Embryonic facial prominence (tissue), 1 donor: ENCODE measurements at regions not wholly inside any gene's neighbourhood (a gene's known extent, or its start where the extent isn't known, plus 50 kb on each side); places are given as distances from the start of the nearest gene placed in this dataset.
"Not testable (repeated sequence)": the region's sequence is repeated elsewhere in the genome, so short reads cannot be mapped to it uniquely, and the experiment has no call there.

ENCODE experiments used
- DNase-seq: peaks from one replicate; pipeline ENCODE4 v3.0.0-alpha.2; 2016; ENCODE audit errors: extremely low spot score

DNA sequence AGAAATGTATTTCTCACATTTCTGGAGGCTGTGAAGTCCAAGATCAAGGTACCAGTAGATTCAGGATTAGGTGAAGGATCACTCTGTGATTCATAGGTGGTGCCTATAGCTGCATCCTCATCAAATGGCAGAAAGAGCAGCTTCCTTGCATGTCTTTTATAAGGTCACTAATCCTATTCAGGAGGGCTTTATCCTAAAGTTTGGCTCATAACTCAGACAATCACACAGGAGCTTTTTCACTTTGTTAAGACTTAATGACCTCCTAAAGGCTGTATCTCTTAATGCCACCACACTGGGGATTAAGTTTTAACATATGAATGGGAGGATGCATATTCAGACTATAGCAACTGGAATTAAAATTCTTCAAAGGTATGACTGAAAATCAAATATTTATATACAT, 861.1 kb downstream of the DACH1 start:
- no peak for DNase-seq

DNA sequence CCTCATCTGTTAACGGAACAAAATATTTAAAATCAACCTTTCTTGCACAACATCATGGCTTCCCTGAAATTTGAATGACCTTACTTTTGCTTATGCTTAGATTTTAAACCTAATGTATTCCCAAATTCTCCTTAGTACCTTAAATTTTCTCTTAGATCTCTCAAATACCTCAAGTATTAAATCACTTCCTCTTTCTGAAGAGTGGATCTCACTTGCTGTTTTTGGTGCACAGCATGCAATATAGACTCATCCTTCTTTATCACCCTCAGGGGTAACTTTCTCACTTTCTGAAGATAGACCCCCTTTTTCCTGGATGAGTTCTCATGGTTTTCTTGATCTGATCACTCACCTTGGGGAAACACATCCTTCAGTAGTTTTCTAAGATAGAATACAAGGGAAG, 871.7 kb downstream of the DACH1 start:
- no peak for DNase-seq

DNA sequence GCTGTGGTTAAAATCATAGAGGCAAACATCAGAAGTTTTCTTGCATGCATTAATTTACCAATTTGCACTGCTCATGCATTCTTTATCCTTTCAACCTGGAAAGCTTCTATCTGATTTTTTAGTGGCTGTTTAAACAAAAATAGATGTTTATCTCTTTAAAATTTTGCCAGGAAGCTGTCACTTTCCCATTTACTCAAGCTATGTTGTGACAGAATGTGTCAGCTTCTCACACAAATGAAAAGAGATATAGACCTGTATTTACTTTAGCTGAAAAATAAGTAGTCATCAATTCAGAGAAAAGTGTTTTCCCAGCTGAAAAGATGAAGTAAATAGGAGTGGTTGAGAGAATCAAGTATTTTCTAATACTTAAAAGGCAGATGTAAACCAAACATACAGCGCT, 872.8 kb downstream of the DACH1 start:
- DNase-seq = no peak

DNA sequence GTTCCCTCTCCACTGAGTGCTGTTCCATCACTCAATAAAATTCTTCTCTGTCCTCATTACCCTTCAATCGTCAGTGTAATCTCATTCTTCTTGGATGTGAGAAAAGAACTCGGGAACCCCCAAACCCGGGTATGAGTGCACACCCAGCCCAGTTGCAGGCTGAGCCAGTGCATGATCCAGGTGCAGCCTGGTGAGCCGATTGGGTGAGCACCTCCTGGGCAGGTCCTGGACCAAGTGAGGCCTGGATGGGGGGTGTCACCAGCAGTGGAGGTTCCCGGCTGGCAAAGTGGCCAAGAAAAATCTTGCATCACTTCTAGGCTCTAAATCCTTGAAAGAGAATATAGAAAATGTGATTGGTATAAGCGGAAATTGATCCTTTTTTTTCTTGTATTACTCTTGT, 878.8 kb upstream of the KLHL1 start:
- DNase-seq = no peak

DNA sequence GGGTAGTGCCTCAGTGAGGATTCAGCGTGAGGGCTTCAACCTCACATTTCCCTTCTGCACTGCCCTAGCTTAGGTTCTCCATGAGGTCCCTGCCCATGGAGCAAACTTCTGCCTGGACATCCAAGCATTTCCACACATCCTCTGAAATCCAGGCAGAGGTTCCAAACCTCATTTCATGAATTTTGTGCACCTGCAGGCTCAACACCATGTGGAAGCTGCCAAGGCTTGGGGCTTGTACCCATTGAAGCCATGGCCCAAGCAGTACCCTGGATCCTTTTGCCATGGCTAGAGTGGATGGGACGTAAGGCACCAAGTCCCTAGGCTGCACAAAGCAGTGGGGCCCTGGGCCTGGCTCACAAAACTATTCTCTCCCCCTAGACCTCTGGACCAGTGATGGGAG, 877.1 kb upstream of the KLHL1 start:
- no peak for DNase-seq

DNA sequence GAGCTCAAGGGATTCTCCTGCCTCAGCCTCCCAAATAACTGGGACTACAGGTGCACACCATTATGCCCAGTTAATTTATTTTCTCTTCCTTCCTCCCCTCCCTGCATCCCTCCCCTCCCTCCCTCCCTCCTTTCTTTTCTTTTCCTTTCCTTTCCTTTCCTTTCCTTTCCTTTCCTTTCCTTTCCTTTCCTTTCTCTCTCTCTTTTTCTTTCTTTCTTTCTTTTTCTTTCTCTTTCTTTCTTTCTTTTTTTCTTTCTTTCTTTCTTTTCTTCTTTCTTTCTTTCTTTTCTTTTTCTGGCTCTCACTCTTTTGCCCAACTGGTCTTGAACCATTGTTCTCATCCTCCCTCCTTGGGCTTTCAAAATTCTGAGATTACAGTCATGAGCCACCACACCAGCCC, 873.0 kb upstream of the KLHL1 start:
- not testable (repeated sequence) for DNase-seq

DNA sequence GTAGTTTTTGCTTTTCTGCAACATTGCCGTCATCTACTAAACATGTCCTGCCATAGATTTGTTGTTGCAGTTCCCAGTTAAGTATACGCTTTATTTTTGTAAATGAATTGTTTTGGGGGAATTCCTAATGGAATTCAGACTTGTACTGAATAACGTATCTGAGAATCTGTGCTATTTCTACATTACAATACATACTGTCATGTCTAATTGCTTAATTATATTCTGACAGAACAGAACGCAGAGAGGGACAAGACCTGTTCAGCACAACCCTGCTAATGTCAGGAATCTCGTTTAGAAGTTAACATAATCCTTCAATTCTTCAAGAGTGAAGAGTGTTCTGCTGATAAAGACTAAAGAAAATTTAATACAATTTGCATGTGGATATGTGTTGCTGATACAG, 861.1 kb upstream of the KLHL1 start:
- no peak for DNase-seq

DNA sequence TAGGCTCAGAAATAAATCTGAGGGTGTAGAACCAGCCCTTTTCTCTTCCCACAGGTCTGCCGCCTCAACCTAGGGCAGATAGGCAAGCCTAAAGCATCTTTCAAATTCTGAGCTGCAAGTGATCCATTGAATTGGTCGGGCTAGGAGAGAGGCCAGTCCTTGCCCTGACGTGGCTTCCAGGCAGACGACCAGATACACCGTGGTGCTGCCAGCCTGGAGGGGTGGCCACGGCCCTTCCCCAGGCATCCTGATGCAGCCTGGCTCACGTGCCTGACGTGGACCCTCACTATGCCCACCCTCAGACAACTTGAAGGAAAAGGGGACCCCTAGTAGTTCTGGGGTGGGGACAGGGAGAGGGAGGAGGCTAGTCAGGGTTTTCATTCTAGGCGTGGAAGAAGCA, 859.3 kb upstream of the KLHL1 start:
- no peak for DNase-seq

DNA sequence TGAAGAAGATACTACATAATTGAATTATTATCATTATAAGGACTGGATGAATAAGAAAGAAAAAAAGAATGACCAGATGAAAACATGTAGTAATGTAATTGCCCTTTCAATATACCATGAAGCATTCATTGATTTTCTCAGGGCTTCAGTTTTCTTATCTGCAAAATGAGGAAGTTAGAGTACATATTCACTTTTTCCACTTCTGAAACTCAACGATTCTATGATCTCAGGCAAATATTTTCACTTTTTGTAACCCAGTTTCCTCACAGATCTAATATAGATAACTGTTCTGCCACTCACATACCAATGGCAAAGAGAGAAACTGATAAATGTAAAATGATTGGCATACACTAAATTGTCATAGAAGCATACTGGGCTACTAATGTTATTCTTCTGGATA, 856.6 kb upstream of the KLHL1 start:
- no peak for DNase-seq

DNA sequence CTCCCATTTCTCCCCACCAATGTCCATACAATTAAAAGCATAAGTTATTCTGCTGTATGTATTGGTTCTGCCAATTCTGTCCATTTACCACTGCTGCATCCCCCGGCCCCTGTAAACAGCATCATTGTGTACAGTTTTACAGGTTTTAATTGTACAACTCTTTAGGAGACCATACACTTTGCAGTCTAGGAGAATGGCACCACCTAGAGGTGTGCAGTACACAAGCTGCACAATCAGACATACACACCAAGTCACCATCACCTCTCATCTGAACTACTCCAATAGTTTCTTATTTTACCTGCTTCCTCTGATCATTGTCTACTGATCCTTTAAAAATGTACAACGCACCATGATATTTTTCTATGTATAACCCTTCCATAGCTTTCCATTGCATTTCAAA, 855.9 kb upstream of the KLHL1 start:
- DNase-seq = no peak

DNA sequence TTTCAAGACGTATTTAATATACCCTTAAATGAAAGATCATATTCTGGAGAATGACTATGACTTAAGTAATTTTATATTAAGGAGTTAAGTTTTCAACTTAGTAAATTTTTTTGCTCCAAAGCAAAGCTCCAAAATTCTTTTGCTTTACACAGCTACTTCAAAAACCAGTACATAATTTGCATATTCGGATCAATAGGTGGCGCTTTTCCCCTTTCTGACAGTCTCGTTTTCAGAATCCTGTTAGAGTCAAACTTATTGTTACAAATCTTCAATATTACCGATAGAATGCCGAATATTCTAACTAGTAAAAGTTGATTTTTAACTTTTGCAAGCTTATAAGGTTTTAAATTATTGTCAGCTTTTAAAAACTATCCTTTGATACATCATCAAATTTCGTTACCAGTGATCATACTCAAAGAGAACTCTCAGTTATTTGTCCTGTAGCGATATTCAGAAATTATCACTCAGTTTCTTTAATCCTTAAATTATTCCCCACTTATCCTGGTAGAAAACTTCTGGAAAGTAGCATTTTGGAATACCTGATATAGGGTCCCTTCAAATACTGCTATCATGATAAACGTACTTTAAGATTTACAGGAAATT, 852.7 kb upstream of the KLHL1 start:
- no peak for DNase-seq

DNA sequence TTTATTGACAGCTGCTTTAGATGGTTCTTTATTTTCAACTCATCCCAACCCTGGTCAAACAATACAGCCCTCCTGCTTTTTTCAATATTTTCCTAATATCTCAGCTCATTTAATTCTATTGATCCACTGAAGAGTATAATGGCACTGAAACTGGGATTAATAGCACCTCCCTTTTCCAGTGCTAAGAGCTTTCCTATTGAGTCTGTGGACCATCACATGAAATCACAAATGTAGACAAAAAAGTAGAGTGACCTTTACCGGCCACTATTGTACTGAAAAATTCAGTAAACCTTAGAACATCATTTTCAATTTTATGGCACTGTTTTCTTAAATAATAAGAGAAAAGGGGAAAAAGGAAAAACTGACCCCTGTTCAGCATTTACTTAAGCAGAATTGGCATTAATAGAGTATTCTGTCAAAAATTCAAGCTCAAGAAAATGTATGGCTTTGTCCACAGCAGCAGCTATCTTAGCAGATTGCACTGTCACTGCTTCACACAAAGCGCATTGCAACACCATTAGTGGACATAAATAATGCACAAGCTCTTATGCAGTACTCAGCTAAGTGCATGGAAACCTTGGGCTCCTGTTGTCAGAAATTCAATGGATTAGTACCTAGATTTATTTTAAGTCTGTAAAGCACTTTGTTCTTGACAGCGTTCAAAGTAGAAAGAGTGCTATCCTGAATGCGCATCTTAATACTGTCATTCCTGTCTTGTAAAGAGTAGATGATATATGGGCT, 851.0 kb upstream of the KLHL1 start:
- no peak for DNase-seq

DNA sequence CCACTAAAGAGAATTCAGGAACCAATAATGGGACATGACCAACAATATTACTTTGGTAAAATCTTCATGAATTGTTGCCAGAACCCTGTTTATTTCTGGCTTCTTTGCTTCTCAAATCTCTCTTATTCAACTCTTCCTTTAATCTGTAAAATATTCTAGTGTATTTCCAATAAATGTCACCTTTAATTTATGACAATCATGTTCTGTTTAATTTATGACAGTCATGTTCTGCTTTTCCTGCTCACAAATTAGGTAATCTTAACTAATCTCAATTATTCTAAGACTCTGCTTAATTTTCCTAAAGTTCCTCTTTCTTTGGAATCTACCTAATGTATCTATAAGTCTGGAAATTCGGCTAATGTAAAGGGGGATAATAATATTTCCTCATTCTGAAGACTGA, 847.6 kb upstream of the KLHL1 start:
- DNase-seq = no peak

DNA sequence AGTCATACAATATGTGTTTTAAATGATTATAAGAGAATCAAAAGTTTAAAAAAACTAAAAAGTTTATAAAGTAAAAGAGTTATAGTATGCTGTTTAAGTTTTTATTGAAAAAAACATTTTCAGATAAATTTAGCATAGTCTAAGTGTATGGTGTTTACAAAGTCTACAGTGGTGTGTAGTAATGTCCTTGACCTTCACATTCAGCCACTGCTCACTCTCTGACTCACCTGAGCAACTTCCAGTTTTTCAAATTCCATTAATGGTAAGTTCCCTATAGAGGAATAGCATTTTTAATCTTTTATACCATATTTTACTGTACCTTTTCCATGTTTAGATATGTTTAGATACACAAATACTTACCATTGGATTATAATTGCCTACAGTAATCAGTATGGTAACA, 842.4 kb upstream of the KLHL1 start:
- no peak for DNase-seq

DNA sequence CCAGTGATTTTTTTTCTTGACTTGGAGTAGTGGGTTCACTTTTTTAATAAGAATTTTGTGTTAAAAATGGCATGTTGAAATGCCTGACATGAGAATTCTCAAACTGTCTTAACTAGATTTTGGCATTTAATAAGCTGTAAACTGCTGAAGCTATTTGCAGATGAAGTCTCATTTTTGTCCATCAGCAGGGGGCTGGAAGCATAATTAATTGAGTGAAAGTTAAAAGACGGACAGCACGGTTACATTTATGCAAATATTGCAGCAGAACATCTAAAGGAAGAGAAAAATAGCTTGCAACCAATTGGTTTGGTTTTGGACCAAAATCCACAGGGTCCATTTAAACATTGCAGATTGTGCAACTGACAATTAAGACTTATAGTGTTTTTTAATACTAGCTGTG, 837.3 kb upstream of the KLHL1 start:
- DNase-seq = no peak

DNA sequence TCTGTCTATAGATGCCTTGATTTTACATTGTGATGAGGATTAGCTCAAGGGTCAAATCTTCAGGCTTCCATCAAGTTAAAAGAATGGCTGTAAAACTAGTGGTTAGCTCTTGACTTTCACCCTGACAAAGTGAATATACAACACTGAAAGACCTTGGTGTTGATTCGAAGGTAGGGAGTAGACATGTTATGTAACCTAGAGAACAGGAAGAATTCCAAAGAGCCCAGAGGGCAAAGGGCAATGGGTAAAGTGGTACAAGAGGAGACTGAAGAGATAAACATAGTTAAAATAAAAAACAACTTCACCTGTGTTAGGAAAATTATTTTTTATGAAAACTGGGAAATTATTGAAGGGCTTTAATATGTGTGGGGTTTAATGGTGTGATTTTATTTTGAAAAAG, 833.2 kb upstream of the KLHL1 start:
- no peak for DNase-seq

DNA sequence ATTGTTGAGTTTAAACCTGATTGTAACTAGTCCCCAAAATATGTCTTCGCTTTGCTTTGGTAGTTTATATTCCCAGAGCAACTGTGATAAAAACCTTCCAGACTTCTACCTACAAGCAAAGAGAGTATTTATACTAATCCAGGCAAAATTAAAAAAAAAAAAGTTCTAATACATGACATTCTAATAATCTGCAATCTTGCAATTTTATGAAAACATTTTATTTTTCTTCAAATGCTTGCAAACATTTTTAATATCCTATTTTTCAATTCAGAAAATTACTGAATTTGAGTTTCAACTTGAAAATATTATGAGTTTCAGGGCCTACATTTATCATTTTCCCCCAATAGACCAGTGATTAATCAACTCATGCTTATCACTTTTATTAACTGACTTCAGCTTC, 830.2 kb upstream of the KLHL1 start:
- no peak for DNase-seq

DNA sequence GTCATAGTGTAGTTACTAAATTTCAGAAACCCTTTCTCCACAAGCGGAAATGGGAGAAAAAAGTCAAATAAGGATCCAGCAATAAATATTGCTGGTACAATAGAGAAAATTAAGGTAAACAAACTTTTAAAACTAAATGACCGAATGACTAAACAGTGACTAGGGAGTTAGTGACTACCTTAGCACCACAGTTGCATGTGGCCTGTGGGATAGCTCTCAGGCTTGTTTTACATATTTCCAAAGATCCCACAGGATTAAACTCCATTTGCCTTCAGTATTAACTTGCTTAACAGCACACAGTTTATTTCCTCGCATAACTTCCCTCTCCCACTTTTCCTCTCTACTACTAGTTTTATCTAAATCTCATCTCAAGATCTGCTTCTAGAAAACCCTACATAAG, 824.3 kb upstream of the KLHL1 start:
- DNase-seq = no peak

DNA sequence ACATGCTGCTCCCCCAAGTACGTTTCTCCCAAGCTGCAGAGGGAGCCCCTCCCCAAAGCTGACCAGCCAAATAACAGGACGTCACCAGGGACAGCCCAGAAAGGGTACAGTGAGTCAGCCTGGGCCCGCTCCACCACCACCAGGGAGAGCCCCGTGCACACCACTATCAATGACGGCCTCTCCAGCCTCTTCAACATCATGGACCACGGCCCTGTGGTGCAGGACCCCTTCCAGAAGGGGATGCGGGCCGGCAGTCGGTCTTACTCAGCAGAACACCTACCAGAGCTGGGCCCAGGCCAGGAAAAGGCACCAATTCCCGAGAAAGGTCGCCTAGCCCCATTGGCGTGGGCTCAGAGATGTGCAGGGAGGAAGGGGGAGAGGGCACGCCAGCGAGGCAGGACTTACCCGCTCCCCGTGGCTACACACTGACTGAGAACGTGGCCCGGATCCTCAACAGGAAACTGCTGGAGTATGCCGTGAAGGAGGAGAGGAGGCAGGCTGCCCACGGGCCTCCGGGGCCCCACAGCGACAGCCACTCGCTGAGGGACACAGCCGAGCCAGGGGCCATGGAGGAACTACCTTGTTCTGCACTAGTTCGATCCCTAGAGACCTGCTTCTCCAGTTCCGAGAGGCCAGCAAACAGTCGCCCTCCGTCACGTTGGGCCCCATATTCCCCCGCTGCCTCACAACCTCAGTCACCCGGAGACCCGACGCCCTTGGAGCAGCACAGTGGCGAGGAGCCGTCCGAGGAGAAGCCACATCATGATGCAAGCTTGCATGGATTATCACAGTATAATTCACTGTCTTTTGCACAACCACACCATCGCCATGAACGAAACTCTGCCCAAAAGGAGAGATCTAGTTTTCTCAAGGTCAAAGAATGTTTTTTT, 815.9 kb upstream of the KLHL1 start:
- no peak for DNase-seq

DNA sequence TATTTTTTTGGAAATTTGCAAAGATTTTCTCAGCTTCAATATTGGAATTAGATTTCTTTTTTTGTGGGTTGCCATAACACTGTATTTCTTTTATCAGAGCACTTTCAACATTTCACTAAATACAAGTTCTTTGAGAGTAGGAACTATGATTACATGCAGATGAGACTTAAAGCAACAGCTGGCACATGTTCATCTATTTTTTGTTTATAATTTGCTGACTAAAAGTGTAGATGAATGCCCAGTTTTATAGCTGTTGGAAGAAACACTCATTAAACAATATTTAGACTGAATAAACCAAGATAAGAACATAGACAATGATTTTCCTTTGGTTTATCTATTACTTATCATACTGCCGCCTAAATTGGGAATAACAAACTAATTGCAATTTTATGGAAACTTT, 803.0 kb upstream of the KLHL1 start:
- DNase-seq = no peak

DNA sequence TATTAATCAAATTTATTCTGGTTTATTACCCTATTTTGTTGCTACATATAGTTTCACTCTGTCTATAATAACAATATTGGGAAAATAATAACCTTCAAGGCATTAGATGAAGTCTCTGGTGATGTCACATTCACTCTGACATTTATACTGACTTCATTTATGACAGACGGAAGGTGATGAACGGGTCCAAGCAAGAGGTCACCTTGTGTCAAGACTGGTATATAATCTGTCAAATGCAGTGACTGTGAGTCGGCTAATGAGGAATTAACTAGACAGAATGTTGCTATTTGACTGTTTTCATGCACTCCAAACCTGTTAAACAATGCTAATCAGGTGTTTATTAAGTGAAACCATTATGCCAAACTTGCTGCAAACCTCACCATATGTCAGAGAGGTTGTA, 800.5 kb upstream of the KLHL1 start:
- DNase-seq = no peak

DNA sequence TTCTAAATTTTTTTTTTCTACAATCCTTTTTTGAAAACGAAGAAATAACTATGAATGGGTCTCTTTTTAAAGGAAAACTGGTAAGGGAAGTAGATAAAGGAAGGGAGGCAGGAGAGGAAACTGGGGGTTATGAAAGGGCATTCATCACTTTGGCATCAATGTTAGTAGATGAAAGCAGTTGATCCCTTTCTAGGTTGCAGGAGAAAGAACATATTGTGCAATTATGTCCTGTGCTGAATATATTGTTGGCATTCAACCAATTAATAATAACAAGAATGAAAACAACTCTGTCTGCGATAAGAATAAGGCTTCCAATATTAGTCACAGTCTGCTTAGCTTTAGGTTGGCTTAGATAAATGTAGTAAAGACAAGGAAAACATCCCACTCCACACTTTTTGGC, 796.8 kb upstream of the KLHL1 start:
- DNase-seq = no peak

DNA sequence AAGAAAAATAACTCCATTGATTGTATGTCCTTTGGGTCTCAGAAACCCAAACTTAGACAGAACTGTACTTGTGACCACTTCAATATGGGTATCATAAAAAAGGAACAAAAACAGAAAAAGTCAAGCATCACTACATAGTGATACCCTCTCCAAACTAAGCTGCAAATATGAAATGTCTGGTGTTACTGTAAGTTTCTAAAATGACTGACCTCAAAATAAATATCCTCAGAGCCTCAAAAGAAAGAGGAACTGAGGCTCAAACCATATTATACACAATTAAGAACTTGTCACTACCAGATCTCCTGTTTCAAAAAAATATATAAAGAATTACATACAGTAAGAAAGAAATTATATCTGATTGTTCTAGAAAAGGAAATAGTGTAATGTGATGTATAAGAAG, 787.9 kb upstream of the KLHL1 start:
- DNase-seq = no peak
